Epithelial cell of proximal tubule (primary cell): ENCODE measurements at regions not wholly inside any gene's neighbourhood (a gene's known extent, or its start where the extent isn't known, plus 50 kb on each side); places are given as distances from the start of the nearest gene placed in this dataset.
A peak's percentile ranks its signal among the peaks of the same experiment; 100 is the strongest.

Experiments used
- DNase-seq: peaks from one replicate; pipeline ENCODE4 v3.0.0-alpha.2; 2011; ENCODE audit warnings: low read depth
- H3K4me3 ChIP-seq: 2 replicates; pipeline ENCODE4 v1.5.1; 2011; ENCODE audit warnings: low read depth, mild to moderate bottlenecking, low read length
- TF ChIP-seq, protein P1 (sequence below): conservative IDR thresholded peaks from 2 replicates; pipeline ENCODE4 v1.5.1; 2012; ENCODE audit warnings: low read depth, mild to moderate bottlenecking, low read length

DNA sequence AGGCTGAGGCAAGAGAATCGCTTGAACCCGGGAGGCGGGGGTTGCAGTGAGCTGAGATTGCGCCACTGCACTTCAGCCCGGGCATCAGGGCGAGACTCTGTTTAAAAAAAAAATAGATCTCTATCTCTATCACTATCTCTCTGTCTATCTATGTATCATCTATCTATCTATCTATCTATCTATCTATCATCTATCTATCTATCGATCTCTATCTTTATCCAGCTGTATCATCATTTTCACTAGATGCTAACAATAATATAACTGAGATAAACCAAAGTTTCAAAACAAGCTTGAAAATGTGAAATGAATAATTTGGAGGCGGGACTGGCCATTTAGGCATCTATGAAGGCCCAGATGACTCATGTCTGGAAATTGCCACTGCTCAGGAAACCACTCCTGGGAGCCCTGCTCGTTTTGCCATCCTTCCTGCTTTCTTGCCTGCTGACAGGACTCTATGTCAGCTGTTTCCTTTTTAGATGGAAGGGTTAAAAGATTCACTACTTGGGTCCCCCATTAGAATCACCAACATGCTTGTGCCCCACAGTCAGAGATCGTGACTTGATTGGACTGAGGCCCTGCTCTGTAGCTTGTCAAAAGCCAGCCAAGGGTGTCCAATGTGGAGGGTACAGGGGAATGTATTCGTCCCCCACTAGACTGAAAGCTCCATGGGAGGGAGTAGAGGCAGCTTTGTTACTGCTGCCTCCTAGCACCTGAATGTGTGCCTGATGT lies 61.7 kb downstream of the UTRN start:
- H3K4me3 ChIP-seq, result no peak overlapping the region
- no peak for DNase-seq
- TF ChIP-seq, protein P1, sequence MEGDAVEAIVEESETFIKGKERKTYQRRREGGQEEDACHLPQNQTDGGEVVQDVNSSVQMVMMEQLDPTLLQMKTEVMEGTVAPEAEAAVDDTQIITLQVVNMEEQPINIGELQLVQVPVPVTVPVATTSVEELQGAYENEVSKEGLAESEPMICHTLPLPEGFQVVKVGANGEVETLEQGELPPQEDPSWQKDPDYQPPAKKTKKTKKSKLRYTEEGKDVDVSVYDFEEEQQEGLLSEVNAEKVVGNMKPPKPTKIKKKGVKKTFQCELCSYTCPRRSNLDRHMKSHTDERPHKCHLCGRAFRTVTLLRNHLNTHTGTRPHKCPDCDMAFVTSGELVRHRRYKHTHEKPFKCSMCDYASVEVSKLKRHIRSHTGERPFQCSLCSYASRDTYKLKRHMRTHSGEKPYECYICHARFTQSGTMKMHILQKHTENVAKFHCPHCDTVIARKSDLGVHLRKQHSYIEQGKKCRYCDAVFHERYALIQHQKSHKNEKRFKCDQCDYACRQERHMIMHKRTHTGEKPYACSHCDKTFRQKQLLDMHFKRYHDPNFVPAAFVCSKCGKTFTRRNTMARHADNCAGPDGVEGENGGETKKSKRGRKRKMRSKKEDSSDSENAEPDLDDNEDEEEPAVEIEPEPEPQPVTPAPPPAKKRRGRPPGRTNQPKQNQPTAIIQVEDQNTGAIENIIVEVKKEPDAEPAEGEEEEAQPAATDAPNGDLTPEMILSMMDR, result no peak

DNA sequence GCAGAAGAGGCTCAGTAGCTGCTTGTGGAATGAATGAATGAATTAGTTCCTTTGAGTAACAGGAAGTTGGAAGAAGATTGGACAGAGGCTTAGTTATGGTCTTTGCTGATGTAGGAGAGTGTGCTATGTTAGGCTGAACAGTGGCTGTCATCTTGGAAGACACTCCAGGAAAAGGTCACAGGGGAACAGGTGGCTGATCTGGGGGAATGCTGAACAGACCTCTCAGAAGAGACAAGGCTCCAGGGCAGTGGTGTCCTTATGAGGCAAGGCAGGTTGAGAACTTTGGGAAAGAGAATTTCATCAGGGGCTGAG lies 62.3 kb downstream of the UTRN start:
- no peak overlapping the region for H3K4me3 ChIP-seq
- no peak for DNase-seq
- TF ChIP-seq, protein P1, result no peak

DNA sequence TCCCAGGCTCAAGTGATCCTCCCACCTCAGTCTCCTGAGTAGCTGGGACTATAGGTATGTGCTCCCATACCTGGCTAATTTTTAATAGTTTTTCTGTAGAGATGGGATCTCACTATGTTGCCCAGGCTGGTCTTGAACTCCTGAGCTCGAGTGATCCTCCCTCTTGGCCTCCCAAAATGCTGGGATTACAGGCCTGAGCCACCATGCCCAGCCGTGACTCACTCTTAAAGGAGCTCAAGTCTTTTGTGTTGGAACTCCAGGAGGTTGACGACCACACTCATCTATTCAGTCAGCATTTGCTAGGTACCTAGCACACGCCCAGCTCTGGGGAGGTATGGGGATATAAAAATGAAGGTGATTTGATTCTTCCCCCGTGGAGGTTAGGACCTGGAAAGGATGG lies 62.8 kb downstream of the UTRN start:
- no peak for DNase-seq
- H3K4me3 ChIP-seq, result no peak overlapping the region
- TF ChIP-seq, protein P1, result no peak

DNA sequence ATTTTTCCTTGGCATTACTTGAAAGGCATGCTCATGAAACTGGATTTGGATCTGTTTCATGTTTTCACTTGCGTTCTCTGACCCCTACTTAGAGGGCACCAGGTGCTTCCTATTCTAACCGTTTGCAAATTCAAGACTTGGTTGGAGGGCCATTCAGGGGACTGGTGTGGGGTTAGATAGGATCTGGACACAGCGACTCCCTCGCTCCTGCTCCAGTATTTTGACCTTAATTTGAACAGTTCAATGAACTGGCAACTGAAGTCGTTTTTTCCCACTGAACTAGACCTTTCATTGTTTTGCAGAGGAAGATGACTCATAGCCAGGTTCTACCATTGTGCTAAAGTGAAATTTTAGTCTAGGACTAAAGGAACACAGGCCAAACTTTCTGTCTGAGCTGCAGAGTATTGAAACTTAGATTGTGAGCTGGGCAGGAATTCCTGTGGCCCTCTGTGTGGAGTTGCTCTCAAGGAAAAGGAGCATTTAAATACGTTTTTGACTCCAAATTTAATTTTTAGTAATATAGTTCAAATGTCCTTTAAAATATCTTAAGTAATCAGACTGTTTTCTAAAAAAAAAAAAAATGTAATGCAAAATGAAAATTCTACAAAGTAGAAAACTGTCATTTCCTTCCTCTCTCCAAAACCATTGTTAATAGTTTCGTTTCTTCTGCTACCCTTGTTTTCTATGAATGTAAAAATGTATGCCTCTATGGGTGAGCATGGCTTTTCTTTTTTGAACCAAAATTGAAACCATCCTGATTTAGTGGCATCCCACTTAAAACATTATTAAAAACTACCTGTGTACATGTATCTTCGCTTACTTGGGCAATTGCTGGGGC lies 64.8 kb downstream of the UTRN start:
- no peak overlapping the region for H3K4me3 ChIP-seq
- TF ChIP-seq, protein P1, result no peak
- peak; percentile 72 for DNase-seq

DNA sequence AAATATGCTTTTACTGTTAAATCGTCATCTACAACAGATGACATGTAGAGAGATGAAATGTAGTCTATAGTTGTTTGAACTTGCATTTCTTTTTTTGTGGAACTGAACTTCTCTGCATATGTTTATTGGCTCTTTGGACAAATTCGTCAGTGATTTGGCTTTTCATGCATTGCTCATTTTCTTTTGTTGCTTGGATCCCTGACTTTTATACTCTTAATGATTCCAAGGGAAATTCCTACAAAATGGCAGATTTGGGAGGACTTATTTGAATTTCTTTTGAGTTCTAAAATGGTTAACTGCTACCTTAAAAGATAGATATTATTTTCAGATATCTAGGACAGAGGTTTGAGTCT lies 65.4 kb downstream of the UTRN start:
- TF ChIP-seq, protein P1, result no peak
- DNase-seq, result no peak
- H3K4me3 ChIP-seq, result no peak overlapping the region

DNA sequence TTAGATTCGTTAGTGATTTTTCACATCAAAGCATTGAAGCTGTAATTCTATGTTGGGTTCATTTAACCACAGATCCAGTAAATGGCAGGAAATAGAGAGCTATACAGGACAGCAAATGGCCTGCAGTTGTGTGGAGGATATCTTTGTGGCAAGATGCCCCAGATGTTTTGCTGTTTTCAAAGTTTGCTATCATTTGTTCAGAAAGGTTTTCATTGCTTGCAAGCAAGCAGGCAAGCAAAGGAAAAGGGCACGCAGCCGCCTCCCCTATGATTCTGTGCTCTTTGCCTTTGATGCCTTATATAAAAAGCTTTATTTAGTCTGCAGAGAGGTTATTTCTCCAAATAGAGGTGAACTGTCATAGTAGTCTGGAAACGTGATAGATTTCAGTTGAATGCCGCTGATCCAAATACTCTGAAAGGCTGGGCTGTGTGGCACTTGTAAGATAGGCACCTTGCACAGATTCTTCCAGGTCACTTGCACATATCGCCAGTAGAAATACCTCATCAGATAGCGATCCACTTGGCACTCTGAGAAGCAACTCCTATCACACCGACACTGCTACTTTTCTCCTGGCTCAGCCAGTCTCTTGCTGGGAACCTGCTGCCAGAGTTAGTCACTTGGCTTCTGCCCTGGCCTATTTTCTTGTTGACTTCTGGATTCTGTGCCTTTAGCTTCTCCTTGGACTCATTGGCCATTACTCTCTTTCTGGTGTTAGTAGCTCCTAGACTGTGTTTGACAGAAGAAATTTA lies 66.4 kb downstream of the UTRN start:
- no peak overlapping the region for H3K4me3 ChIP-seq
- DNase-seq, result no peak
- TF ChIP-seq, protein P1, result no peak
